Endothelial cell of umbilical vein (primary cell): ENCODE measurements at regions not wholly inside any gene's neighbourhood (a gene's known extent, or its start where the extent isn't known, plus 50 kb on each side); places are given as distances from the start of the nearest gene placed in this dataset.

Source experiments
- BruUV-seq: library from RNA; stranded (reverse); fragments of 400-500 nt; replicated peaks from 2 replicates; lab custom pipeline; 2021; lab: Mats Ljungman, UMichigan
- CTCF ChIA-PET: fragments of 300-600, 350-600 bp; sonication (Branson Sonifier 250); formaldehyde crosslinking; loops from one replicate; lab custom pipeline; 2021; ENCODE audit warnings: antibody characterized with exemption, inconsistent platforms; lab: Charles Lee
- POLR2A ChIA-PET: fragments of 300-600, 350-600 bp; sonication (Branson Sonifier 250); formaldehyde crosslinking; loops from one replicate; lab custom pipeline; 2021; ENCODE audit warnings: antibody characterized with exemption, inconsistent platforms; lab: Charles Lee
- DNase-seq: peaks from one replicate; pipeline ENCODE4 v3.0.0-alpha.2; 2011; ENCODE audit warnings: low read depth, low spot score
- FAIRE-seq: peaks from 2 replicates; lab custom pipeline; 2011; peaks lifted over from hg19 to GRCh38; lab: Jason Lieb, UNC
- H2AFZ ChIP-seq: 2 replicates; pipeline ENCODE4 v1.6.0; 2012; ENCODE audit warnings: low read depth, low read length, control low read depth, inconsistent platforms
- H3K27ac ChIP-seq: 2 replicates; pipeline ENCODE4 v1.5.1; 2011; ENCODE audit warnings: low read depth, mild to moderate bottlenecking, control low read depth, low read length, moderate library complexity; ENCODE audit not compliant: insufficient read depth
- H3K27me3 ChIP-seq, 2 experiments: 2 replicates each; pipeline versions ENCODE4 v1.6.0 to v1.6.1; 2011; ENCODE audit warnings: low read length in 2 of 2, mixed read lengths in 1 of 2; ENCODE audit not compliant: control insufficient read depth in 2 of 2, insufficient read depth in 2 of 2
- H3K36me3 ChIP-seq, 2 experiments: 2 replicates in 1 of 2; 3 replicates in 1 of 2; pipeline ENCODE4 v1.5.1; 2011; ENCODE audit warnings: low read length in 2 of 2, mild to moderate bottlenecking in 1 of 2, moderate library complexity in 1 of 2; ENCODE audit not compliant: control insufficient read depth in 2 of 2, insufficient read depth in 2 of 2; ENCODE audit errors: extremely low read depth in 1 of 2
- H3K4me1 ChIP-seq: 3 replicates; pipeline ENCODE4 v1.5.1; 2011; ENCODE audit warnings: mild to moderate bottlenecking, low read length; ENCODE audit not compliant: control insufficient read depth, insufficient read depth; ENCODE audit errors: extremely low read depth
- H3K4me2 ChIP-seq: 2 replicates; pipeline ENCODE4 v1.6.1; 2011; ENCODE audit warnings: low read length, control low read depth, mixed read lengths; ENCODE audit not compliant: insufficient read depth
- H3K4me3 ChIP-seq, 3 experiments: fragments of 200-600 bp in 1 of 3; sonication (generic), shearing (Covaris generic) in 1 of 3; replicated peaks in 1 of 3; 2 replicates each; pipeline ENCODE4 v1.5.1; 2011 to 2016; ENCODE audit warnings: control low read depth in 3 of 3, low read length in 3 of 3, mild to moderate bottlenecking in 2 of 3, inconsistent platforms in 1 of 3, low read depth in 1 of 3, moderate library complexity in 1 of 3; ENCODE audit not compliant: insufficient read depth in 1 of 3
- H3K79me2 ChIP-seq: 2 replicates; pipeline ENCODE4 v1.6.0; 2012; ENCODE audit warnings: low read length, inconsistent platforms; ENCODE audit not compliant: control insufficient read depth, insufficient read depth
- H3K9ac ChIP-seq: replicated peaks from 2 replicates; pipeline ENCODE3; 2011; ENCODE audit warnings: low read length, control low read depth; ENCODE audit not compliant: insufficient read depth; ENCODE audit errors: extremely low read depth
- H3K9me1 ChIP-seq: replicated peaks from 3 replicates; pipeline ENCODE4 v1.6.0; 2011; ENCODE audit warnings: mild to moderate bottlenecking, low read length; ENCODE audit not compliant: control insufficient read depth, insufficient read depth; ENCODE audit errors: extremely low read depth
- H3K9me3 ChIP-seq: replicated peaks from 2 replicates; pipeline ENCODE4 v1.5.1; 2012; ENCODE audit warnings: low read length, inconsistent platforms; ENCODE audit not compliant: control insufficient read depth, insufficient read depth
- H4K20me1 ChIP-seq: replicated peaks from 2 replicates; pipeline ENCODE3; 2011; ENCODE audit warnings: mild to moderate bottlenecking, low read length; ENCODE audit not compliant: control insufficient read depth, insufficient read depth; ENCODE audit errors: extremely low read depth
- EZH2 ChIP-seq: IDR thresholded peaks from 2 replicates; pipeline ENCODE4 v1.6.1; 2012; ENCODE audit warnings: borderline replicate concordance, low read depth, mild to moderate bottlenecking, moderate library complexity, low read length, inconsistent platforms; ENCODE audit not compliant: severe bottlenecking
- FOS ChIP-seq: IDR thresholded peaks from 2 replicates; pipeline ENCODE4 v1.6.1; 2011; ENCODE audit warnings: mild to moderate bottlenecking, low read length, moderate library complexity, borderline replicate concordance; ENCODE audit not compliant: insufficient read depth
- GATA2 ChIP-seq: IDR thresholded peaks from 2 replicates; pipeline ENCODE4 v1.7.0; 2011; ENCODE audit warnings: low read depth, mild to moderate bottlenecking, moderate library complexity, mixed read lengths, low read length; ENCODE audit not compliant: insufficient read length, insufficient read depth
- JUN ChIP-seq: IDR thresholded peaks from 2 replicates; pipeline ENCODE4 v1.6.1; 2011; ENCODE audit warnings: borderline replicate concordance, low read depth; ENCODE audit not compliant: insufficient read length, insufficient read depth
- MYC ChIP-seq: IDR thresholded peaks from one replicate; pipeline ENCODE4 v1.6.1; 2011; ENCODE audit warnings: mild to moderate bottlenecking, low read depth, low read length
- POLR2A ChIP-seq: IDR thresholded peaks from 2 replicates; pipeline ENCODE4 v1.6.1; 2012; ENCODE audit warnings: low read depth, mild to moderate bottlenecking, control low read depth, low read length
- POLR2AphosphoS5 ChIP-seq: IDR thresholded peaks from 2 replicates; pipeline ENCODE4 v1.6.1; 2012; ENCODE audit warnings: low read depth, mild to moderate bottlenecking, control low read depth, low read length, moderate library complexity; ENCODE audit not compliant: insufficient read depth
- dilution Hi-C: fragments of 300-500 bp; cut with MboI; formaldehyde crosslinking; loops from one replicate; pipeline ENCODE4 v1.15.0; 2019; ENCODE audit warnings: low sequenced_read_pairs; ENCODE audit not compliant: extremely low pct_ligation_motif_present
- intact Hi-C: fragments of 100-400 bp; cut with micrococcal nuclease; formaldehyde crosslinking; loops from one replicate; pipeline ENCODE4 v1.10.0; 2022
- TF ChIP-seq, protein P1 (sequence below): IDR thresholded peaks from 2 replicates; pipeline ENCODE4 v1.6.1; 2011; ENCODE audit not compliant: insufficient read depth, insufficient read length

DNA sequence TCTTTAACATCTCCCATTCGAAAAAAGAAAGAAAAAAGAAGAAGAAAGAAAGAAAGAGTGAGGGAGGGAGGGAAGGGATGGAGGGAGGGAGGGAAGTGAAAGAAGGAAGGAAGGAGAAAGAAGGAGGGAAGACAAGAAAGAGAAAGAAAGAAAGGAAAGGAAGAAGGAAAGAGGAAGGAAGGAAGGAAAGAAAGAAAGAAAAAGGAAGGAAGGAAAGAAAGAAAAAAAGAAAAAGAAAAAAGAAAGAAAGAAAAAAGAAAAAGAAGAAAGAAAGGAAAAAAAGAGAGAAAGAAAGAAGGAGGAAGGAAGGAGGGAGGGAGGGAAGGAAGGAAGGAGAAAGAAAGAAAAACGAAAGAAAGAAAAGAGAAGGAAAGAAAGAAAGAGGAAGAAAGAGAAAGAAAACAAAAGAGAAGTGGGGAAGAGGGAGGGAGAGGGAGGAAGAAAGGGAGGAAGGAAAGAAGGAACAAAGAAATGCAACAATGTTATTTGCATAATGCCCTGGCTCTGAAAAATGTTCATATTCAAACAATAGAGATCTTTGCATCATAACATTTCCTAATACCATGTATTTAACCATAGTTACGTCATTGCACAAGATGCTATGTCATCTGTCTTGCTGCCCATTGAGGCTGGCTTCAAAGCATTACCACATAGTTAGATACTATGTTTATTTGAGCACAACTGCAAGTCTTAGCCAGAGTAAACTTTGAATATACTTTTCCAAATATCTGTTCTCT is 550.6 kb downstream of the DSC3 start:
- Histone ChIP-seq H3K4me2 (no peak overlapping the region), H3K4me3 (no peak overlapping the region), H3K36me3 (no peaks in the 10 kb centered on the region), H3K27me3 (no peaks in the 10 kb centered on the region), H3K9me1 (no peaks in the 10 kb centered on the region), H3K4me1 (no peaks in the 10 kb centered on the region), H4K20me1 (no peaks in the 10 kb centered on the region), H2AFZ (no peak overlapping the region), H3K9me3 (no peaks in the 10 kb centered on the region), H3K79me2 (no peaks in the 10 kb centered on the region), H3K9ac (no peak overlapping the region), H3K27ac (no peak overlapping the region)
- CTCF ChIA-PET, result no interaction called here
- intact Hi-C loops, result no loop called here
- FAIRE-seq, result no peak
- DNase-seq, result no peak
- BruUV-seq, result no TSS peak
- POLR2A ChIA-PET, result no interaction called here
- TF ChIP-seq EZH2 (no peak), POLR2AphosphoS5 (no peak), MYC (no peak)
- dilution Hi-C loops, result no loop called here

GRCh38 chr18:30489890-30490643 is 552.5 kb downstream of the DSC3 start:
- no TSS peak for BruUV-seq
- Histone ChIP-seq H3K4me2 (no peak overlapping the region), H3K9ac (no peak overlapping the region), H3K4me3 (no peak overlapping the region), H3K79me2 (no peaks in the 10 kb centered on the region), H3K36me3 (no peaks in the 10 kb centered on the region), H3K27me3 (no peaks in the 10 kb centered on the region), H2AFZ (no peak overlapping the region), H4K20me1 (no peaks in the 10 kb centered on the region), H3K4me1 (no peaks in the 10 kb centered on the region), H3K9me3 (no peaks in the 10 kb centered on the region), H3K27ac (no peak overlapping the region), H3K9me1 (no peaks in the 10 kb centered on the region)
- FAIRE-seq, result no peak
- DNase-seq, result no peak
- intact Hi-C loops (no loop called here), dilution Hi-C loops (no loop called here)
- ChIA-PET CTCF (no interaction called here), POLR2A (no interaction called here)
- TF ChIP-seq, protein P1, sequence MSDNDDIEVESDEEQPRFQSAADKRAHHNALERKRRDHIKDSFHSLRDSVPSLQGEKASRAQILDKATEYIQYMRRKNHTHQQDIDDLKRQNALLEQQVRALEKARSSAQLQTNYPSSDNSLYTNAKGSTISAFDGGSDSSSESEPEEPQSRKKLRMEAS, result no peak
- TF ChIP-seq POLR2AphosphoS5 (no peak), FOS (no peak), MYC (no peak), JUN (no peak), POLR2A (no peak), GATA2 (no peak)
